Stimulated activated naive CD4-positive, alpha-beta T cell treated with Interleukin-2 at 50 U/mL for 16 hours (primary cell): ENCODE measurements at regions not wholly inside any gene's neighbourhood (a gene's known extent, or its start where the extent isn't known, plus 50 kb on each side); places are given as distances from the start of the nearest gene placed in this dataset.
"Not testable (repeated sequence)": the region's sequence is repeated elsewhere in the genome, so short reads cannot be mapped to it uniquely, and the experiment has no call there.

Experiments used
- DNase-seq: peaks from one replicate; lab custom pipeline; 2025; lab: John Stamatoyannopoulos, UW

DNA sequence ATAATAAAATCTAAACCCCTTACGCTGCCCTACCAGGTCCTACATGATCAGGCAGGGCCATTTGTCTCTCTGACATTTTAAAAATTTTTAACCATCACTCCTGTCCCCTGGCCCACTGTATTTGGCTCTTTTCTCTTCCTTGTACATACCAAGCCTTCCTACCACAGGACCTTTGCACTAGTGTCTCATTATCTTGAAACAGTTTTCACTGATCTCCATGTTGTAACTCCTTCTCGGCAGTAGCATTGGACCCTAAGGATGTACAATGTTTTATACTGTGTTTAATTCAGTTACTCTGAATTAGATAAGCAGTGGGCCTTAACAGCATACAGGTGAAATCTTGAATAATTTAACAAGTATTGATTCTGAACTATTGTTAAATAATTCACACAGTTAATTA, 330.7 kb downstream of the UTRN start:
- DNase-seq, result no peak

DNA sequence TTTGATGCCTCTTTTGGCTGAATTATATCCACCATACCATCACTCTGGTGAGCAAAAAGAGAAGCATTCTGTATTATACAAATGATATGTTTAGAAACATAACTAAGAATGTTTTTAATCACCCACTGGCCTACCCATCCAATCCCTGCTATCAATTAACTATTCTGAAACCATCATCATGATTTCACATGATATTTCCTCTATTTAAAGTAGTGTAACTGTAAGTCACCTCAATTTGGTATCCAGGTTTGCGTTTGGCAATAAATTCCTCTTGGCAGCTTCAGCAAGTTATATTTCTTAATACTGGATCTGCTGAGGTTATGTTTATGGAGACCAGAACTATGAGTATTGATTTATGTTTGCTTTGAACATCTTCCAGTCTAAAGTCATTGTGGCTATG, 332.1 kb downstream of the UTRN start:
- no peak for DNase-seq

DNA sequence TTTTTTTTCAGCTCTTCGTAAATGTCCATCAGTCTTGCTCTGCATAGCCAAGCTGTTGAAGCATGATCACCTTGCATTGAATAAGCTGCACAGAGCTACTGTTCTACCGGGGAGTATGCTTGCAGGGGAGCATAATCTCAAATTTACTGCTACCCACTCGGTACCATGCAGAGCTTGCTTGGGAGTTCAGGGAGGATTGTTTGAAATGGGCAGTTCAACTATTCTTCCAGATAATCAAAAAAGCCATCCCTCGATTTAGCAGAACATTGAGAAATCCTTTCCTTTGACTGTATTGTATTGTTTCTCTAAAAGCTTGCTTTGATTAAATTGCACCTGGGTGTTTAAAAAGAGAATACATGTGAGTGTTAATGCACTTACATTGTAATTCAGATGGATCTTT, 332.6 kb downstream of the UTRN start:
- no peak for DNase-seq

DNA sequence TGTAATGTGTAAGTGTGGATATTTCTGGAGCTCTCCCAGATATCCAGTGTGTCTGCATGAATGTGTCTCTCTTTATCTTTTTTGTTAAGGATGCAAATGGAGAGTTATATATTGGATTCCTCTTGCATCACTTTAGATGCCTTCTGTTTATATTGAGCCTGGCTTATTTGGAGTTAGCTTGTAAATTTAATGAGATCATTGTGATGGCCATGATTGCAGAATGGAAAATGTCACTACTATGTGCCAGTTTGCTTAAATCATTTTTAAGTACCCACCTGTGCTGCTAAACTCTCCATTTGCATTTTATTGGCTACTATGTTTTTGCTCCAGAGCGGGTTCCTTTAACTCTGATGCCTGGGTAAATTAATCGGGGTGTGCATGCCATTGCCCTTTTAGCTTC, 334.8 kb downstream of the UTRN start:
- no peak for DNase-seq

DNA sequence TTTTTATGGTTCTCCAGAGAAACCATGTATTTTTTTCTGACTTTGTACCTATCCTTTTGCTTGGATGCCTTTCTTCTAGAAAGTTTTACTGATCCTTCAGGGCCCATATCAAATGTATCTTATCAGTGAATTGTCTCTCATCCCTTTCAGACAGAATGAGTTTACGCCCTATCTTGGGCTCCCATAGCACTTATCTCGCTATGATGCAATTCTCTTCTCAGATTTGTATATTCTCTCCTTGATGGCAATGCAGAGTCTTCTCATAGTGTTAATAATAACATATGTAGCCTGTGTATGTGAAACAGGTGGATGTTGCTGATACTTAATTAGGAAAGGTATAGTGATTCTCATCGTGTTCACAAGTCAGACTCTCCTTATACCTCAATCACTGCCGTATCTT, 336.2 kb downstream of the UTRN start:
- no peak for DNase-seq

DNA sequence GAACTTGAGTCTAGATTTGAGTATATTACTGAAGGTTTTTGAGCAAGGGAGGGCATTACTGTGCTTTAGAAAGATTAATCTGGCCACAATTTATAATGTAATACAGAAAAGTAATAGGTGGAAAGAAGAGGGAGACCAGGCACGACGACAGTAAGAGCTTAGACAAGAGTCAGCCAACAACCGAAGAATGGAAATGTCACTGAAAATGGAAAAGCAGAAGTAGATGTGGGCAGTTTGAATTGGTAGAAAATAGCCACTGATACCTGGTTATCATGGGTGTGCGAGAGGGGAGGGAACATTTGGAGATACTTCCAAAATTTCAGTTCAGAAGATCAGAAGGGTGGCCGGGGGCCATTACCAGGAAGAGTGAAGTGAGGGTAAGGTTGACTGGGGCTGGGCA, 339.1 kb downstream of the UTRN start:
- no peak for DNase-seq

DNA sequence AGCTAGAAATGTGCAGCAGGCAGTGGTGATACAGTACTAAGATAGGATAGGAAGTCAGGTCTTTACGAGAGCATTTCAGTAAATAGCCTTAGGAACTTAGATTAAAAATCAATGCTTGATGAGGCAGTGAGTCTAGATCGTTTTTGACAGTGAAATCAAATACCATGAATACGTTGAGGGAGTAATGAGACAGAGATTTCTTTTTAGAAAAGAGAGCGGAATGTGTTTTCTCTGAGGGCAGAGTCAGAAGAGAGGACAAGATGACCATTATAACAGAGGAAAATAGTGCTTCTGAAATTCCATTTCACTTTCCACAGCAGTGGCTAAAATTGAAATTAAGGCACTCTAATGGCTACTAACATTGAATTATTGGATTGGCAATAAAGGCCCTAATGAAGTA, 339.6 kb downstream of the UTRN start:
- DNase-seq, result no peak

DNA sequence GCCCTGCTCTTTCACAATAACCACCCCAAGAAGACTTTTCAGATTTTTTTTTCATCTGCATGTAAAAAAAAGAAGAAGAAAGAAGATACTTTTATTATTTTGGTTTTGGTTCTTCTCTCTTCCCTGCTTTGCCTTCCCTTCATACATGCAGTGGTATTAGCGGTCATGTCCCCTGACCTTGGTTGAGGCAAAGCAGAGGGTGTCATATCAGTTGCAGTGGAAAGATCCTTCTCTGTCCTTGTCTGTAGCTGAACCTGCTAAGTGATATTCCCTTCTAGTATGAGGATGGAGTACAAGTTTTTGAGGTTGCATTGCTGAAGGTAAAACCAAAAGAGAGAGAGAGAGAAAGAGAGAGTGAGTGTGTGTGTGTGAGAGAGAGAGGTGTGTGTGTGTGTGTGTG, 345.7 kb downstream of the UTRN start:
- no peak for DNase-seq

DNA sequence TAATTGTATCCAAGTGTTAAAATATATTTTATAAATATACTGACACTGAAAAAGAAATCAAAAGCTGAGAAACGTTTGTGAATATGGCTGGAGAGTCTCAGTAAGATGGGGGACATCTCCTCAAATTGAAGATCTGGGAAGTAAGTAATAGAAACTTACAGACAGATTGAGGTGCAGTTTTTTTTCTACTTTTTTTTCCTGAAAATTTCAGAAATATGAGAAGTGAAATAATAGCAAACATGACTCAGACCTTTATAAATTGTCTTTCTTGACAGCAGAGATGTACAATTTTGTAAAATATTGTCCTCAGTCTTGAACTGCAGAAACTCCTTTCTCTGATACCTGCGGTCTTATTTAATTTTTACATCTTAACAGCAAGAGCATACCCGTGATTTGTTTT, 347.1 kb downstream of the UTRN start:
- DNase-seq, result no peak

DNA sequence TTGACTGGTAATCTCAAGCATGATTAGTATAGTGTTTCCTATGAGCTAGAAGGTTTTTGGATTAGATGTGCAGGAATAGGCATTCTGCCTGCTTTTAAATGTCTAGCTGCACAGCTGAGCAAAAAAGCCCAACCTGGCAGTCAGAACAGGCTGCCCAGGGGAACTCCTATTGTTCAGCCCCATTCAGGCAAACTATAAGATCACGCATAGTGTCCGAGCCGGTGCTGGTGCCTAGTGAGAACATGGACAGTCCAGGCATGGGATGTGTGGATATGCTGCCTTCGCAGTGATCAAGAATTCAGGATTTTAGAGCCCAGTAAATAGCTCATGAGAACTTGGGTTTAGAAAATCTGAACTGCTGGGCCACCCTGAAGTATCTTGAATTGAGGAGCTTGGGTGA, 348.8 kb downstream of the UTRN start:
- DNase-seq, result no peak

DNA sequence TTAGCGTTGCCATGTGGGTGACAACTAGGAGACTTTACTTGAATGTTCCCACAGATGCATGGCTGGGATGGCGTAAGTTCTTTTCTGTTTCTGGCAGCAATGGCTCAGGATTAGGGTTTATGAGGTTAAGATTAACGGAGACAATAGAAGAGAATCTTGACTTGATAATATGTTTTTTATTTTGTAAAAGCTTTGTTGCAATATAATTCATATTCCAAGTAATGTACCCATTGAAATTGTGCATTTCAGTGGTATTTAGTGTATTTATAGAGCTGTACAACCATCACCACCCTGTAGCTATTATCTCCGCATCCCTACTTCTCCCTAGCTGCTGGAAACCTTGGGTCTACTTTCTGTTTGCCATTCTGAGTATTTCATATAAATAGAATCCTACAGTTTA, 349.2 kb downstream of the UTRN start:
- DNase-seq, result no peak

DNA sequence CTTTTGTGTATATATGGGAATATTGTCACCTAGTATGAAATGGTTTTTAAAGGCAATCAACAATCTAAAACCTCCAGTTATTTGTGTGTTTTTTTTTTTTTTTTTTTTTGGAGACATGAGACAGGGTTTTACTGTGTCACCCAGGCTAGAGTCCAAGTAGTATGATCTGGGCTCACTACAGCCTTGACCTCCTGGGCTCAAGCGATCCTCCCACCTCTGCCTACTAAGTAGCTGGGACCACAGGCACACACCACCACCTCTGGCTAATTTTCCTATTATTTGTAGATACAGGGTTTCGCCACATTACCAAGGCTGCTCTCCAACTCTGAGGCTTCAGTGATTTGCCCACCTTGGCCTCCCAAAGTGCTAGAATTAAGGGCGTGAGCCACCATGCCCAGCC, 349.9 kb downstream of the UTRN start:
- DNase-seq, result no peak

DNA sequence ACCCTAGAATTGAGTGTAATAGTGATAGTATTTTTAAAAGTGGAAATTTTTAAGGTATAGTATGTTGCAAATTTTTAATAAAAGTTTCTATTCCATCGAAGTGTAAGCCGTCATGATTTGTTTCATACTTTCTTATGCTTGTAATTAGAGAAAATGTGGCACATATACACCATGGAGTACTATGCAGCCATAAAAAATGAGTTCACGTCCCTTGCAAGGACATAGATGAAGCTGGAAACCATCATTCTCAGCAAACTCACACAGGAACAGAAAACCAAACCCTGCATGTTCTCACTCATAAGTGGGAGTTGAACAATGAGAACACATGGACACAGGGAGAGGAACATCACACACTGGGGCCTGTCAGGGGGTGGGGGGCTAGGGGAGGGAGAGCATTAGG, 350.9 kb downstream of the UTRN start:
- not testable (repeated sequence) for DNase-seq

DNA sequence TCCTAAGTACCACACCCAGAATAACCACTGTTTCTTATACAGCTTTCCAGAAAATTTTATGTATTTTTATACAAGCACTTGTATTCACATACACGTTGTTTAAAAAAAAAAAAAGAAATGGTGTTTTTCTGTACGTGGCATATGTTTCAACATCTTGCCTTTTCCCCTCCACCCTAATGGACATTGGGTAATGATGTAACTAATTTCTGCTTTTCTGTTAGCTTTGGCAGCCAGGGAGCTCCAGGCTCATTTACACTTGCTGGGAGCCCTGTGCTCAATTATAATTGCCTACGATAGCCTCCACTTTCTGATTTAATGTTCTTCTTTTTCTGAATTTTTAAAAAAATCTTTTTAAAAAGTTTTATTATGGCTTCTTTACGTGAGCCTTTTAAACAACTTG, 352.4 kb downstream of the UTRN start:
- DNase-seq, result no peak

DNA sequence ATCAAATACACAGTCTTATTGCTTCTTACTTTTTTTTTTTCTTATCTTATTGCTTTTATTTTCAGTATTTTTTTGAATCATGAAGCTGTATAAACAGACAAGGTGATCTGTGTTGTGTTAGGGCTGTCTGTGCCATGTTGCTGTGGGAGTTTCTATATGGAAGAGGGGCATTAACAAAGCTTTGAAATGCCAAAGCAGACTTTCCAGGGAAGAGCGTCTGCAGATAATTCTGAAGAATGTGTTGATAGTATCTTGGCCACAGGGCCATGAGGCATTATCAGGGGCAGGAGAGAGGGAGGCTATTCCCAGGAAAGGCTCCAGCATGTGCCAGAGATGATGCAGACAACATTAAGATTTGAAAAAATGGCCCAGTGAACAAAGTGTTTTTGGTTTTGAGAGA, 354.5 kb downstream of the UTRN start:
- no peak for DNase-seq

DNA sequence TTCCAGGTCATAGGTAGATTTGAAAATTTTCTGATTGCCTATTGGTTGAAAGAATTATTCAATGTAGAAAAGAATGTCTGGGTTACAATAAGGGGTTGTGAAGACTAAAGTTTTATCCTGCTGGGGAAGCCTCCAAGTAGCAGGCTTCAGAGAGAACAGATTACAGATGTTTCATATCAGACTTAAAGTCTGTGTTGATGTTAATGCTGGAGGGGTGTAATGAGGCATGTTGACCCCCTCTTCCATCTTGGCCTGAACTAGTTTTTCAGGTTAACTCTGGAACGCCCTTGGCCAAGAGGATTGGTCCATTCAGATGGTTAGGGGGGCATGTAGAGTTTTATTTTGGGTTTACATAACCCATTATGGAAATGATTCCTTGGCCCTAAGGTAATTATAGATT, 356.2 kb downstream of the UTRN start:
- DNase-seq, result no peak

DNA sequence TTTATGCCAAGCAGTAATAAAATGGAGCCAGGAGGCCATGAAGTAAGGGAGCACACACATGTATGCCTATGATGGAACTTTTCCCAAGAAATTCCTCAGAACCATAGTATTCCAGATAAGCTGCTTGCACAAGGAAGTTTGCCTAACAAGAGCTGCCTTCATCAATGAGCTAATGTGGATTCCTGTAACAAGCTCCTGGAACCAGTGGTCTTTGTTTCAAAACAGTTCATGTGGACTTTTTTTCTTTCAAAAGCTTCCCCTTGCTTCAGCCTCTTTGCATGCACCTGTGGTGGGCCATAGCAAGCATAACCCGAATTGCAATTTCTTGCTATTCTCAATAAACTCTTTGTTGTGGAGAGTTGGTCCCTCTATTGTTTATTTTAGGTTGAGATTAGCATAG, 359.6 kb downstream of the UTRN start:
- no peak for DNase-seq

DNA sequence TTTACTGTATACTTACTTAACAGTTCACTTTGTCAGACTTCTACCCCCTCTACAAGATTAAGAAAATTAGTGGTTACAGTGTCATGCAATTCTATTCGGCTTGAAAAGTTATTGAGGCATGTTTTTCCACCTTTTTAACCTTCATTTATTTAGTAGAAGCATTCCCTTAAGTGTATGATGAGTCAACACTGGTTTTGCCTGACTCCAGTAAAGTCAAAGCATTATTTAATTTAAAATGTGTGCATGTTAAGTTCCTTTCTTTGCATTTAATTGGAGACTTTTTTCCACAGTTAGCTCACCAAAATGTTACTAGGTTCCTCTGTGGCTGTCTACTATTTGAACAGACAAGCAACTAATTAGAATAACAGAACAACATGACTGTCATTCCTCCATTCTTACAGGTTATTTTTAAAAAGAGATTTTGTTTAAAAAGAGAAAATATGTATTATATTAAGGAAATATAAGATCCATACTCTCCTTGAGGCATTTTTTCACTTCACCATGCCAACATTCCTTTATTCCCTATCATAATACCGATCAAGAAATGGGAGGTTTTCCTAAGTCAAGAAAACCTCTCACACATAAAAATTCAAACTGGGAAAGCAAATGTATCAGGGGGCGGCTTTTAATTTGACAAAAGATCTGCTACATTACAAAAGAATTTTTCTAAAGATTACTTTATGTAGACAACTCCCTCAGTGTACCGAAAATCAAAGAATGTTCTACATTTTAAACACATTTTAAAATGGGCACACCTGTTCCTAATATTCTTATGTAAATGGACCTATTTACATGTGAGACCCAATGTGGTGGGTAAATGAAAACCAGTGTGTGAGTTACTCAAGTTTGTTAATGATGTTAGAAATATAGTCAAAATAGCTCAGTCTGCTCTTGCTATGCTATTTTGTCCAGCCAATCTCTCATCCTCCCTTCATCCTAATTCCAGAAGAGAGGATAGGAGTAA, 361.2 kb downstream of the UTRN start:
- no peak for DNase-seq

DNA sequence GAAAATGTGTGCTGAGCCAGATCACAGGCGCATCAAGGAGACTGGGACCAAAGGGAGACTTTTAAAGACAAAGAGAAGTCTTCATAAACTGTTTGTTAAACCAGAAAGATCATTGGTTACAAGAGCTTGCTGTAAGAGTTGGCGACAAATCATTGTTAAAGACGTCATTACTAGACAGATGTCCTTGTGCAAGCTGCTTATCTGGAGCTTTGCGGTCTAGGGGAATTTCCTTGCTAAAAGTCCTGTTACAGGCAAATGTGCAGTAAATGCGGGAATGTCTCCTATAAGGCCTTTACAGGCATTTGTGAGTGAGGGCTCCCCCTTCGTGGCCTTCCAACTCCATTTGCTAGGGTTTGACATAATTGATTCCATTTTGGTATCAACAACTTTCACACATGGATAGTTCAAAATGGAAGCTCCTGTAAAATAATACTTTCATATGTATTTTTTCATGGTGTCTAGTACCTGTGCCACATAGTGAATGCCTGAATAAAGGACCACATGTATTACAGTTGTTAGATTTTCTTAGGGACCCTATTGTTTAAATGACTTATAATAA, 362.4 kb downstream of the UTRN start:
- DNase-seq, result no peak

DNA sequence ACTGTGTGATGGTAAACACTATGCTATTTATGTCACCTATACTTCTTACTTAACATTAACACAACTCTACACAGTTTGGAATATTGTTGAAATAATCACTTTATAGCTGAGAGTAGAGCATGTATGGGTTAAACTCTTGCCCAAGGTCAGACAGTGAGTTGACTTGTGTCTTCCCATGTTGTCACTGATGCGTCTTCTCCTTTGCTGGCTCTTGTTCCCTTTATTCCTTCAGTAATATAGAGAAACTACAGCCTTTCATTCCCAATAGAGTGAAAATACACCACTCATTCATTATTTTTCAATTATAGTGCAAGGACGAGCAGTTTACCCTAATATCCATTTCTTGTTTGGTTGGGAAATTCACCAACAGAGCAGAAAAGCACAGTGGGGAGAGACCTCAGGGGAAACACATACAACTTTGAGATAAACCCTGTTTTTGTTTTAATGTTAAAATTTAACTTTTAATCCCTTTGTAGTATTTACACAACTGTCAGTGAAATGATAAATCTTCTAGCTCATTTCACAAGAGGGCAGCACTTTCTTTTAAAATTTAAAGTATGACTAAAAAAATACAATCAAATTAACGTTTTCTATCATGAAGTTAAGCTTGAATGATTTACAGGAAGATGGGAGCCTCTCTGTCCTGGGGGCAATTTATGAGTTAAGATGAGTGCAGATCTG, 363.0 kb downstream of the UTRN start:
- no peak for DNase-seq

DNA sequence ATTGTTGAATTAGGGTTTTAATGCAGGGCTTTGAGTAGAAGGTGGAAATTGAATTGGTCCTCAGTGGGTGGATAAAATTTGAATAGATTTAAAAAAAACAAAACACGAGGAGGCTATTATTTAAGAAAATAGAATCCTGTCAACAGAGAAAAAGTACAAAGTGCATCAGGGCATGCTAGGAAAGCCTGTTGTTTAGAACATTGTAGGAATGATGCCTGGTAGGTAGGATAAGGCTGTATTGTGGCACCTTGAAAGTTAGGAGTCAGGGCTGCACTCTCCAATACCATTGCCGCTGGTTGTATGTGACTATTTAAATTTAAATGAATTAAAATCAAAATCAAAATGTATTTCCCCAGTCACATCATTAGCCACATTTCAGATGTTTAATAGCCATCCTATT, 363.9 kb downstream of the UTRN start:
- DNase-seq, result no peak

DNA sequence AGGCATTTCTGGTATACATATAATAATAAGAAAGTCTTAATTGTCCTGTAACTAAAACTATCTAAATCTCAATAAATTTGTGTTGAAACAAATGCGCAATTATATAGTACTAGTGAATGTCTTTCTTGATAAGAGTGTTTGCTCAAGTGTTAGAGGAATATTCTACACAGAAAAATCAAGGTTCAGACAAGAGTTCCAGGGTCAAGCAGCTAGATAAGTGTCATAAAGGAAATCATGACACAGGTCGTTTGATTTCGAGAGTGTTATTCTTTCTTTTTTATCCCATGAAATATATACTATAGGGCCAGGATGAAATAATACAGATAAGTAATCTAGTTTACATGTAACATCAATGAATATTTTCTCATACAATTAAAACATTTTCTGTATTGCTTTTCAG, 366.1 kb downstream of the UTRN start:
- no peak for DNase-seq

DNA sequence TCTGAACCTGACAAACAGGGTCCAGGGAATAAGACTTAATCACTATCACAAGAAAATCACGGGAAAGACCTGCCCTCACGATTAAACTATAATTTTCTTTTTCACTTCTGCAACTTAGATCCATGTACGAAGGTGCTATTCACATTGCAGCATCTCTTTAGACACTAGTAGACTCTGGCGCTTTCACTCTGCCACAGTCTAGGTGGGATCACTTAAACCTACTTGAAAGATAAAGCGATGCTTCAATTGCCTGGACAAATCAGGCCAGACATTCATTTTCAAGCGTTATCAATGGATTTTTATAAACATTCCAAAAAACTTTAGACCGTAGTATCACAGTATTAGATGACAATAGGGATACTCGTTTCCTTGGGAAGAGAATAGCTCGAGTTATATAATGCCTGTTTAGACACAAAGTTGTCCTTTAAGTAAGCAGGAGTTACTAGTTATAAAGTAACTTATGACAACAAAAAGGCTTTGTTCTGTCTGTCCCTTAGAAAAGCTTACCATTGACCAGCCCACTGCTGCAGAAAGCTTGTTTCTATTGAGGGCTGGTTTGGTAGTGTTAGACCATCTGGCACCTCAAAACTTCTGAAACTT, 367.3 kb downstream of the UTRN start:
- no peak for DNase-seq
